ENCODE measurements at regions not wholly inside any gene's neighbourhood (a gene's known extent, or its start where the extent isn't known, plus 50 kb on each side); places are given as distances from the start of the nearest gene placed in this dataset.

DNA sequence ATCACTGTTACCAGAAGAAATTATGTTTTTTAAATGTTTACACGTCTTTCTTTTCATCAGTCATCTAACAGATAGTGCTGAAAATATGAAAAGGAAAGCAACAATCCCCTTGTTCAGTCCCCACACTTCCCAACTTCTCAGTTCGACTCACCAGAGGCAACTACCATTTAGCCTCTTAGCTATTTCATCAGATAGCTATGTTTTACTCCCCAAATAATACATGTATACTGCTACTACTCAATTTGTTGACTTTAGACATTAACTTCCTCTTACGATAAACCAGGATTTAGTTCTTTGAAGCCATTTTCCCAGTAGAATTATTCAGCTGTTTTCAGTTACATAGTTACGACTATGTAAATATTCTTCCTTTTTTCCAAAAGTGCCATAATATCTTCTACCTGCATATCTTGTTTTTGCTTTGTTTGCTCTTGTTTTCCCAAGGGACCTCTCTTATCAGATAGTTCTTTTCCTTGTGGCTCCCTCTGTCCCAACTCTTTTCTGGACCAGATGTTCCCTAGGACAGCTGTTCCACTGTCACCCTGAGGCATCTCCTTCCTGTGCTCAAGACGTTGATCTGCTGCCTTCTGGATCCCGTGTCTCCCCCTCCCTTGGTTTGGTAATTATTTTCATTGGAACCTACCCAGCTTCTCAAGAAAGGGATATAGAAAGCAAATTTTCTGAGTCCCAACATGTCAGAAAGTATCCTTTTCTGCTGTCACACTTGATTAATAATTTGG, 289.3 kb upstream of the TANK start:
- FAIRE-seq: no peak

DNA sequence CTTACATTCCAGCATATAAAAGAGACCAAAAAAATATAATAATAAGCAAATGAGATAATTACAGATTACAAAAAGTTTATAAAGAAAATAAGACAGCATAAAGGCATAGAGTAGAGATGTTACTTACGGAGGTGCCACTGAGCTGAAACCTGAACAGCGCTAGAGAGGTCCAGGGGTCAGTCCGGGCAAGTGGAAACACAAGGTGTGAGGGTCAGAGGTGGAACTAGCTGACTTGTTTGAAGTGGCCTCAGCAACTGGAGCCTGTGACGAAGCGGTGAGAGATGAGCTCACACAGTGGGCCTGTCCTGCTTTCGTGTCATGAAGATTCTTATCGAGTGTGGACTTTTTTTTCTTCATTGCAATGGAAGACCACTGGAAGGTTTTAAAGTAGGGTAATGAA, 288.3 kb upstream of the TANK start:
- DNase-seq (ENCODE audit: low spot score): no peak
- FAIRE-seq: no peak

More for the DNA sequence above, 289.3 kb upstream of the TANK start:
- DNase-seq (ENCODE audit: low spot score): no peak

DNA sequence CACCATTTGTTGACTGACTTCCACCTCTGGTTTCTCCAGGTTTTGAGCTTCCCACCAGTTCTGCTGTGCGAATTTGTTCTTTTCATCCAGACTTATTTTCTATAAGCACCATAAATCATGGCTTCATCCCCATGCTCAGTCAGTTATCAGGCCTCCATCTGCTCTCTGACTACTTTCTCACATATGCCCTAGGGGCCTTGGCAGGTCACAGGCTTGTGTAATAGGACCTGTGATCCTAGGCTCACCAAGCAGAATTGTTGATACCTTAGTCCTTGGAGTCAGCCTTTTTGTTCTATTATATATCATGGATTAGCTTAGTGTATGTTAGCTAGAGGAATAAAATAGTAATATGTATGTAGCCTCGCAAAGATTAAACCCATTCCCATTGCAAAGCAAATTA, 284.2 kb upstream of the TANK start:
- FAIRE-seq: no peak
- no peak for DNase-seq (ENCODE audit: low spot score)

DNA sequence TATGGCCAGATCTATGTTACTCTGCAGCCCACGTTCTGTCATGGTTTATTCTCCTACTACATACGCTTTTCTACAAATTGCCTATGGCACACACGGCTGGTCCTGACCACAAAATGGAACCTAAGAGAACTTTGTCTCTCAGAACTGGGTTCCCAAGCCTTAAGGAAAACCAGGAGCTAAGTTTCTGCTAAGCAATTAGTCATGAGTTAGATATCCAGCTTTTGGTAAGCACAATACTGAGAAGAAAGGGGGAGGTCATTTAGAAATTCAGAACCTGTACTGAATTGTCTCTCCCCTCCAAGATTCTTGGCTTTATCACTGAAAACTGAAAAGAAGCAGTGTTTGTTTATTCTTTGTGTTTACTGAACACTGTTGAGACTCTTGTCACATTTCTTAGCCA, 283.5 kb upstream of the TANK start:
- no peak for FAIRE-seq

DNA sequence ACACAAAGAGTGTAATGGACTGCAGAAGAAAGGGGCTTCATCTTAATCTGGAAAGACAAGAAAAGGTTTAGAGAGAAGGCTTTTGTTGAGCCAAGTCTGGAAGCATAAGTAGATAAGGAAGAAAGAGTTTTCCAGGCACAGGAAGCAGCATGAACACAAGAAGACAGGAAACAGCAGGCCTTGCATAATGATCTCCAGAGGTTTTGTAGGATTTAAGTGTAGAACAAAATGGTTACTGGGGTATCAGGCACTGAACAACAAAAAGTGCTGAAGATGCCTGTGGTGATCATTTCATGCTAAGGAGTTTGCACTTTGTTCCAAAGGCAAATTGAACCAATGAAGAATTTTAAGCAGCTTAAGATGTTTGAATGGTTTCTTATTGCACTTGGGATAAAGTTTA, 281.6 kb upstream of the TANK start:
- FAIRE-seq (no peak), DNase-seq (ENCODE audit: low spot score) (no peak)

More for the DNA sequence above, 283.5 kb upstream of the TANK start:
- no peak for DNase-seq (ENCODE audit: low spot score)

DNA sequence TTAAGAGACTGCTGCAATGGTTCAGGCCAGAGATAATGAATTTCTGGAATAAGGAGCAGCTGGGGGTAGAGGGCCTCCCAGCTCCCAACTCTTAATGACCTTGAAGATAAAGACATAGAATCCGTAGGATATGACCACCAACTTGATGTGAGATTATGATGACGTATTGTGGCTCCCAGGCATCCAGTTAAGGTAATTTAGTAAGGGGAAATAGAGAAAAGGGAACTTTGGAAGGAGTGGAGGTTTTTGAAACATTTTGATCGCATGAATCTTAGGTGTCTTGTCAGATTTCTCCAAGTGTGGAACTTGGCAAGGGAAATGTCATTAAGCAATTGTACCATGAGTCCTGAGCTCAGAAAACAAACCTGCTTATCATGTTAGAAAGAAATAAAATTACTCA, 277.3 kb upstream of the TANK start:
- no peak for FAIRE-seq
- DNase-seq (ENCODE audit: low spot score): no peak

DNA sequence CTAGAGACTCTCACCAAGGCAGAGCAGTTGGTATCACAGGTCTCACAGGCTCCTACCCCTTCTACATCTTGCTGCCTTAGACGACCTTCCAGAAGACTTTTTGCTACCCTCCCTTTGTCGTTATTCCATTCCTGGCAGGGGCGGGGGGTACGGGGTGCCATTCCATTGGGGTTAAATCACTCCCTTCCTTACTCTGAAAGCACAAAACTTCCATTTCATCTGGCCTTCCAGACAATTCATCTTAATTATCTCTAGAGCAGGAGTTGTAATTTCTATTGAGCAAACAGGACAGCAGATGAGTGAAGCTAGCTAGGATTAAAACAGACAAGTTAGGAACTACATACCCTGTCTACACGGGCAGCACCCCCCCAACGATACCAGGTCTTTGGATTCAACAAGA, 276.2 kb upstream of the TANK start:
- FAIRE-seq (no peak), DNase-seq (ENCODE audit: low spot score) (peak; percentile 14)

DNA sequence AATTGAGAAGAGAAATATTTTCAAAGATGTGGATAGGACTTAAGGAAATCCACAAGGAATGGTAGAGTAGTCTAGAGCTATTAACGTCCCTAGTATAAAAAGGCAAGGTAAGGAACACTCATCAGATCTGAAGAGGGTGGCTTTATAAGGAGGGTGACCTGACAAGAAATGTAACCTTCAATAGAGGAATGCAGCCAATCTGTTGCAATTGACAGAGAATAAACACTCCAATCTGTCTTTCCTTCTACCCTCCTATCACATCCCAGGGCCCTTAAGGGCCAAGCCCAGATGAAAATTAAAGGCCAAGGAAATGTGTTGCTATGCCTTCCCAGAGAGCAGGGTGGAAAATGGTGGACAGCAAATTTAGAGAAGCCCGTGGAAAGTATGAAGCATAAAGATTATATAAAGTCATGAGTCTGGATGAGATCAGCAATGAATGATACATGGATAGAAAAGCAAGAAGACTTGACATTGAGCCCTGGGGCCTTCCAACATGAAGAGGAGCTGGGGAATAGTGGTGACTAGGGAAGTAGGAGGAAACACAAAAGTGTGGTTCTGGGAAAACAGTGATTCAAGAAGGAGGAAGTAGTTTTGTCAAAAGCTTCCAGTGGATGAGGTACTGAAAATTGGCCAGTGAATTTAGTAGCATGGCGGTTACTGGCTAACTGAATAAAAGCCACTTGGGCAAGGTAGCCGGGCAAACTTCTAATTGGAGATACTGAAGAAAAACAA, 270.6 kb upstream of the TANK start:
- DNase-seq (ENCODE audit: low spot score): no peak
- no peak for FAIRE-seq

DNA sequence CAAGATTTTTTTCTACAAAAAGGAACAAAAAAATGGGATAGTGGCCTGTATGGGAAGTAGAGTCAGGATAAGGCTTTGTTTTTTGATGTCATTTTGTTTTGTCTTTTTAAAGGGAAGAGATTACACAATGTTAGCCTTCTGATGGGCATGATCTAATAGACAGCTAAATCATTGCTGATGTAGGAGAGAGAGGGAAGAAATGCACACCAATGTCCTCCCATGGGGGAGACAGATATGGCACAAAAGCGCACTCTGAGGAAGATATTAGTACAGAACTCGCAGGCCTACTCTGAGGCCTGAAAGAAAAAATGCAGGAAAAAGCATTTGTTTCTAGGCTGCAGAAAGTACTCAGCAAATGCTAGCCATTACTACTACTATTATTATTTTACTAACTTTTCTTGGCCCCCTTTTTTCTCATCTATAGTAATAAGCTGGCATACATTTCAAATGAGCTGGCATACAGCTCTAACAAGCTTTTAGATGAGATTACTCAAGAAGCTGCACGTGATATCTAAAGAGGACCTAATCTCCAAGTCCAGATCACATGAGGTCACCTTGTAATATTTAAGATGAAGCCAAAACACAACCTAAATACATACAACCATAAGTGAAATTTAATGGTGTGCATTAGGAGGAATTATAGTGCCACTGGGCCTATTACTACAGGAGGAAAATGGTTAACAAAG, 269.4 kb upstream of the TANK start:
- no peak for FAIRE-seq
- no peak for DNase-seq (ENCODE audit: low spot score)

DNA sequence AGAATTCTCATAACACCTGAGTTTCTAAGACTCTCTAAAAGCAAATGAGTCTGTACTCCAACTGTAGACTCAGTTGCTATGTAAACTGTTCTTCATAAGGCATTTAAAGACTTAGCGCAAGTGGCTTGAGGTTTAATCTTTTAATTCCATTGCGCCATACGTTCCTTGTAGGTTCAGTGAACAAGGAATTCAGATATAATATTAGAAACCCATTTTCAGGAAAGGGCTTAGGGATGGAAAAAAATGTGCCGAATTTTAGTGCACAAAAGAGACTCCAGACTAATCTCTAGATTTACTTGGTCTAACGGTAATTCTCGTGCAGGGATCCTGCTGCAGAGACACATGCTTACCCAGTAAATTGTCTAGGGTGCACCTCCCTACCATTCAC, 268.9 kb upstream of the TANK start:
- DNase-seq (ENCODE audit: low spot score) (no peak), FAIRE-seq (no peak)

DNA sequence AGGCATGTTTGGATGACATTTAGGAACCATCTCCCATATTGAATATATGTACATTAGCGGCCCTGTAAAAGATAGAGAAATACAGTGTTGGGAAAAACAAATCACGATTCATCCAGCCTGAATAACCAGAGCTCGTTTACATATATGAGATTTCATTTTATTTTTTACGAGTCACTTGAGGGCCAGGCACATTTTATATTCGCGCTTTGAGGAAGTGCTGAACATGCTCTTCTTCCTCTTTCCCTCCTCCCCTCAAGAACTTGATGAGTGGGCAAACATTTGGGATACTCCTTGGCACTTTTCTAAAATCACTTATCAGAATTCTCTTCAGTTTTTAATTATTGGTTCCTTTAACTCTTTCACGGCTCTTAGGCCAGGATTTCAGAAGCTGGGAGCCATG, 268.0 kb upstream of the TANK start:
- DNase-seq (ENCODE audit: low spot score) (no peak), FAIRE-seq (no peak)

DNA sequence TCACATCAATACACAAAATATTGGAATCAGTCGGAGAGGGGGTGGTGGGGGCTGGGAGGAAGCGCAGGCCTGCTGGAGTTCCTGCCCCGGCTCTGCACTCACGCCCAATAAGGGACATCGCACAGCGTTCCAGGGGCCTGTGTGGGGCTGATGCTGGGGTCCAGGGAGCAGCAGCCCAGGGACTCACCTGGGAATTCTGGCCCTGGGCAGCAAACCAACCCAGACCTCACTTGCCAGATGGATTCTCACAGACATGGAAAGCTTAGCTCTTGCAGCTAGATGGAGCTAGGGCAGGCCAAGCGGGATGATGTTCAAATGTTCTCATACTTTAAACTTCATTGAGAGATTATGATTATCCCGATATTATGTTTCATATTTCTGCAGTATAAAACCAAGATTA, 266.6 kb upstream of the TANK start:
- DNase-seq (ENCODE audit: low spot score) (no peak), FAIRE-seq (no peak)

DNA sequence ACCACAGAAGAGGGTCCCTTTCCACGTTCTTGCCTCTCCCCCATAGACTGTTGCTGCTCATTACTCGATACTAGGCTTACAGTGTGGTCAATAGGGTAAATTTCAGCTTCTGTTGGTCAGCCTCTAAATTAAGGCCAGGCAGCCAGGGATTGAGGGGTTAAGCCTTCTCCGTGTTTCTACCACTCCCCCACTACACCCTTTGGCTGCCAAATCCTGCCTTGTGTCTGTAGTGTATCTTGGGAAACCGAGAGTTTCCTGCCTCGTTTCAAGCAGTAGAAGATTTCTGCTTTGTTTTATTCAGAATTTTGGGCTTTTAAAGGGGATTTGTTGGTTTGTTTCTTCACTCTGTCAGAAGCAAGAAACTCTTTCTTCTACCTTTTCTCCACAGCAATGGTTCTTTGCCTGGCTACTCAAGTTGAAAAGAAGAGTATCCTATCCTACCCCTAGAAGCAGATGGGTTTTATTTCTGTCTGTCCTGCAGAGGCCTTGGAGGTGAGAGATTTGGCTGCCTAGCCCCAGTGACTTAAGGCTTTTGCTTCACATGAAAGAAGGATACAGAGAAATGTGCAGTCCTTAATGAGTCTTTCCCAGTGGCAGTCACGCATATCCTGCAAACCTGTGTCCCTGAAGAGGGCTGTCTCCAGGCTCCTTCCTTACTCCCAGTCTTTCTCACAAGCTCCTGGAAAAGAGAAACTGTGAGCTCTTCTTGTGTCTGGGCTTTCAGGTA, 261.5 kb upstream of the TANK start:
- no peak for DNase-seq (ENCODE audit: low spot score)
- no peak for FAIRE-seq

DNA sequence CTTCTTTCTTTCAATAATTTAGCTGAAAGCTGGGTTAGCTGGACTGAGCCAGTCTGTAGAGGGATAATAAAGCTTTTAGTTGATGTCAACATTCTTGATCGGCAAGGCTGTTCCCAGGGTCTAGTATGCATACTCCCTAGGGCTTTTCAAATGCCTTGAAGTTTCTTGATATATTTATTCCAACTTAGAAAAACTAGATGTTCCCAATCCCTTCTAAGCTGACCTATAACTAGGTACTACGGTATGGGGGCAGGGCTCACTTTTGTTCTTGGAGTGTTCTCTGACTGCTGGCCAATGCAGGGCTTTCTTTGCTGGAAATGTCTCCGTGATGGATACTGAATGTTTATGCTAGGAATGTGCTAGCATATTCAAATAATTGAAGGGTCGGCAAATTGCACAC, 258.6 kb upstream of the TANK start:
- FAIRE-seq (no peak), DNase-seq (ENCODE audit: low spot score) (no peak)

DNA sequence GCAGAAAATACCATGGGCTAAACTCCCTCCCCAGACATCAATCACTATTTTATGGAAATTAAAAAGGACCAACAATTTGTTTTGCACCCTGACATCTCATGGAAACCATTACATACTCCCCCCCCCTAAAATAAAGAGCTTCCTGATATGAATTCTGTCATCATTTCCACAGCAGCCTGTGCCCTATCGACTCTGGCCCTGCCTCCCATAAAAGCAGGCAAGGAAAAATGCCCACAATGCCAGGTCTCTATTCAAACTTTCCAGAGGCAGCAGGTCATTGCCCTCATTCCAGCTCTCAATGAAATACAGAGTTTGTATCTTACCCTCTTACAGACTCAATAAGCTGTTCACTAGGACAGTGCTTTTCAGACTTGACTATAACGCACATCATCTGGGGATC, 254.4 kb upstream of the TANK start:
- FAIRE-seq (no peak), DNase-seq (ENCODE audit: low spot score) (no peak)

DNA sequence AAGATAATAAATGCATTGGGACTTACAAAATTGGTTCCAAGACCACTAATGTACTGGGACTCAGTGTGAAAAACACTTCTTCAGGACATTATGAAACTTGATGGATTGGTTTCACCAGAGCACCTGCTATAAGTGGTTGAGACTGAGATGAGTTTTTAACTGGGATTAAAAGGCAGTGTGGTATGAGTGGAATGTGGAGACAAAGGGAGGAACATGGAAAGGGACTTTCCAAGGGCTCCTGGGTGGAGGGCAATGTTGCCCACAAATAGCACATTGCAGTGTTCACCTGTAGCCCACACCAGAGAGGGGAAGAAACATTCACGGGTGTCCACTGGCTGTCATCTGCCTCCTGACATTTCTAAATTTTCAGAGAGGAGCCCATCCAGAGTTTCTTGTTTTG, 253.3 kb upstream of the TANK start:
- peak; percentile 29 for DNase-seq (ENCODE audit: low spot score)

DNA sequence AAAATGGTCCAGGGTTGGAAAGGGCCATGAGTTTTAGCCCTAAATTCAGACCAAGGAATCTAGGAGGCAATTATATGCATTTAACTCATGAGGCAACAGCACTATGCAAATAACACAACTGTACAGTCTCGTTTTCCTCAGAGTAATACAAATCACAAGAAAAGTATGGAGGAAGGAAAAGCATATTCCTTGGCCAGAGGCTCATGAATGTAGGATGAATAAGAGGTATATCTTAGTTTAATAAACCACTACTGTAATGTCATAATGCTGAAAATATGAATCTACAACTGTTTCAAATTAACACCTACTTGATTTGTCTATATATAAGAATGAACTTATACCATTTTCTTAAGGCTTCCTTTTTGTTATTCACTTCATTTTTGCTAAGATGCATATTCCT, 252.5 kb upstream of the TANK start:
- no peak for FAIRE-seq

More for the DNA sequence above, 253.3 kb upstream of the TANK start:
- FAIRE-seq: no peak

DNA sequence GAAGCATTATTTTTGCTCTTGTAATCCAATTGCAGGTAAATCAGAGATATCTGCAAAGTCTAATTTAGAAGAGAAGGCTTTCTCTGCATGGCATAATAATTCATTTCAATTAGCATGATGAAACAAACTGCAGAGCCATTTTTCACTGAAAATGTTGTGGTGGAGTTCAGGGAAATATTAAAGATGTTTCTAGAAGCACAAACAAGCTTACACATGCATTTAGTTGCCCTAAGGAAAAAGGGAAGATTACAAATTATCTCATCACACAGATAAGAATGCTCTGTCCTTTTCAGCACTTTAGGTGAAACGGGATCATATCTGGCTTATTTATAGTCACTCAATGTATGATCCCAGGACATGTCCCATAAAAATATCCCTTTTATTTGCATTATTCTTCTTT, 252.1 kb upstream of the TANK start:
- DNase-seq (ENCODE audit: low spot score) (no peak), FAIRE-seq (no peak)

More for the DNA sequence above, 252.5 kb upstream of the TANK start:
- DNase-seq (ENCODE audit: low spot score): no peak

DNA sequence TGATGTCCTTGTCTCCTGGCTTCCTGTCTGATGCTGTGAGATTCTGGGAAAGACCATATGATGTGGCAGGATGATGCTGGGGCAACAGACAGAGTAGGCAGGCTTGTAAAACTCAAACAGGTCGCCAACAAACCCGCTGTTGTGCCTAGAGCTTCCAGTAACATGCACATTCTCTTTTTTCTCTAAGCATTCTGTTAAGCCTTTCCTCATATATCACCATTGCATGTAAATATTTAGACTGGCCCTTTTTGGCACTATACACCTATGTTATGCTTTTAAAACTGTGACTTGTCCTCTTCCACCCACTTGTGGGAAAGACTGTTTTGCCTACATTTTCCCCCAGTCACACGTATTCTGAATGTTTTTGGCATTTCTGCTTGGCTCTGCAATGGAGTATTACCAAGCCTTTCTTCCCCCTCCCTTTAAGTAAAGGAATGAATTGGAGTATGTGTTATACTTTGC, 250.4 kb upstream of the TANK start:
- no peak for FAIRE-seq
- DNase-seq (ENCODE audit: low spot score): no peak

DNA sequence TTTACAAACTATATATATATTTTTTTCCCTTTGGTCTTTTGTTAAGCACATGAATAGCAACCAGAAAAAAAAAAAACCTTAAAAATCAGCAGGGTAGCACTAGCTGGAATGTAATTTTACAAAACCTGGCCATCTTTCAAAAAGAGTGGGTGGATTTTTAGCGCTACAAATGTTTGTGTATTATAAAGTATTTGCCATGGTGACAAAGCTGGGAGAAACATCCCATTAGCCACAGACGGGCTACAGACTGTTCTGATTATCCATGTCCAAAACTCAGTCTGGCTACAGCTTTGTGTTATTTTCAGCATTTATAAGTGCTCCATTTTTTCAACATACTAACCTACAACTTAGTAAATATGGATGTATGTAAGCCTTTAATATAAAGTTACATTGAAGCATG, 249.5 kb upstream of the TANK start:
- DNase-seq (ENCODE audit: low spot score) (no peak), FAIRE-seq (no peak)

DNA sequence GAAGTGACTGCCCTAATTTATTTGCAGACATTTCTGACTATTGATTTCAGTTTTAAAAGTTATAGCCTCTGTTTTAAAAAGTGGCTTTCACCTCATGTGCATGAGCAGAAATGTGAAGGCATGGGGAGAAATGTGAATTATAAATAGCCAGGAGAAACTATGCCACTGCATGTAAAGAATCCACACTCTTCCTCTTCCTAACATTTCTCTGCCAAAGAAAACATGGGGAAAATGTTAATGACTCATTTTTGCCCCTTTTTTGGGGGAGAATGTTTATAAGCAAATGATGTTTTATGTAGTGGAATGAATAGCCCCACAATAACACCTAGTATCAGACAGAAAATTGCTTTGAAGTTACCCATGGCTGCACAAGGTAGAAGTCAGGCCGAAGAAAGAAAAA, 249.0 kb upstream of the TANK start:
- FAIRE-seq: no peak
- no peak for DNase-seq (ENCODE audit: low spot score)

DNA sequence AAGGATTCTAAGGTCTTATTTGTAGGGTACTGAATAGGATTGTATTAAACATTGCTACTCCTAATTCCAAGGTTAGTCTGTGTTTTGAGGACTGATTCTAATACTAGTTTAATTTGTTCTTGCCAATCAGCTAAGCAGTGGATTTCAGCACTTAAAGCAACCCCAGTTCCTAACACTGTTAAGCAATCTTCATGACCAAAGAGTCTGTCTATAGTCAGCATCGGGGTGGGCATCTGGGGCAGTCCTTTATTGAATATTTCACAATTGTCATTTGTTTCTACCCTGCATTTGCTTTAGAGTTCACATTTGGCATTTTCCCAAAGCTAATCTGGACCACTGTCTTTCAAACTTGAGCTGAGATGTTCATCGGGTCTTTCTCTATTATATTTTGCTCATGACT, 248.0 kb upstream of the TANK start:
- DNase-seq (ENCODE audit: low spot score): no peak
- FAIRE-seq: no peak

Data from urothelium cell line (cell line).